Stimulated activated CD8-positive, alpha-beta memory T cell treated with anti-CD3 and anti-CD28 coated beads, Interleukin-15, amount 100 ng/mL, for 4 hours (primary cell): ENCODE measurements at regions not wholly inside any gene's neighbourhood (a gene's known extent, or its start where the extent isn't known, plus 50 kb on each side); places are given as distances from the start of the nearest gene placed in this dataset.

Experiments used
- DNase-seq, 2 donors: peaks; one replicate each; pipeline ENCODE4 v3.0.0-alpha.2; 2020; ENCODE audit warnings: low read depth in 2 of 2

DNA sequence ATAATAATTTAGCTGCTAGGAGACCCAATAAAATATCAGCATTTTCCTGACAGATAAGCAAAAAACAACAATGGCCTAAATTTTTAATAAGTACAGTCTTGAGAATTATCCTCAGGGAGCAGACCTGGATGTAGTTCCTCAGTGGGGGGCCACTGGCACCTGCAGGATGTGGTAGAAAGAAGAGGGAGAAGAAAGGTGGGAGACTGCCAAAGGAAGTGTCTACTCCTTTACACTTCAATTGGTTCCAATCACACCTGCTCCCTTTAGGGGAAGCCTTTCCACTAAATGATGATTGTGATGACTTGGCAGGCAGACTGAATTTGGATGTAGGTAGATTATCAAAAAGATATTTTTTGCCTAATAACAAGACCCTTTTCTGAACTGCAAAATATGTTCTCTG, 353.0 kb upstream of the SATB1 start:
- no peak for DNase-seq

GRCh38 chr3:18775501-18775900, 350.4 kb upstream of the SATB1 start:
- DNase-seq, result no peak

- DNase-seq, result no peak
Observed at GRCh38 chr3:18774319-18775088, 349.4 kb upstream of the SATB1 start.

GRCh38 chr3:18772699-18773305, 347.7 kb upstream of the SATB1 start:
- DNase-seq, result no peak

DNA sequence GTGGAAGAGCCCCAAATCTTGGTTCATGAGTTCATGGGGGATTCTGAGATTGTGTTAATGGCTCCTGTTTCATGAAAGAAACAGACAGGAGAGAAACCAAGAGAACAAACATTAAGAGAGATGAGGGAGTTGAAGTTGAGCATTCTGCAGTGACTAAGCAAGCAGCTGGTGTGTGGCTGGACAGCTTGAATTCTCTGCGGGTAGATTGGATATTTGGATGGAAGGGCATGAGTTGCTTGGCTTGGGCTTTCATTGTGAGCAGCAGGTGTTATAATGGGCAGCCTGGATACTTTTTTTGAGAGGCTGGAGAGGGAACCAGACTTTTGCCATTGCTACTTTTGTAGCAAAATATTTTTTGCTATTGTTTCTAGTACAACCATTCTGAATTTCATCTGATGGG, 346.8 kb upstream of the SATB1 start:
- DNase-seq, result no peak

DNA sequence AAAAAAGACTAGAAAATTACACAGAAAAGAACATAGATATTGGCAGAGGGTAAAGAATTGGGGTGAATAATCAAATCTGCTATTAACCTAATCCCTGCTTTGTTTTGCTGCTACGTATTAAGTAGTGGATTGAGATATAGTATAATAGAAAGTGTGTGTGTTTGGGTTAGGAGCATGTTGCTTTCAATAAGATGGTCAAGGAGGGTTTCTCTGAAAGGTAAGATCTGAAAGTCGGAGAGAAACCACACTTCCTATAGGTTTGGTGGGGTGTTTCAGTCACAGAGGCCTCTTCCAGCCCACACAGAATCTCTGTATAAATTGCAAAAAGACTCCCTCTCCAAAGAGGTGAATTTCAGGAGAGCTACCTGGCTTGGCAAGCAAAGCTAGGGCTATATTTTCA, 345.7 kb upstream of the SATB1 start:
- no peak for DNase-seq

GRCh38 chr3:18767756-18768303, 342.7 kb upstream of the SATB1 start:
- no peak for DNase-seq

GRCh38 chr3:18766974-18767373, 341.8 kb upstream of the SATB1 start:
- no peak for DNase-seq

DNA sequence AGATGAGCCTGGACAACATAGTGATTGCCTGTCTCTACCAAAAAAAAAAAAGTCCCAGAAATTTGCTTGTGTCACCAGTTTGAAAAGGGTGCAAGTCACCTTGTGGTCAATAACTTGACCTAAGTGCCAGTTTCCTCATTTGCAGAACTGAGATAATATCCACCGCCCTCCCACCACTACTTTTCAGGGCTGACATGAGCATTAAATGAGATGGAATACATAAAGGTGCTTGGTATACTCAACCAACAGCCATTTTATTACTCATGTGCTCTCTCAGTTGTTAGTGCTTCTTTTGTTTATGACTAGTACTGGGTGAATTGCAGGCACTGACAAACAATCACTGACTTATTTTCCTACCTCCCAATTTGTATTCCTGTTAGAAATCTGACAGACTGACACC, 340.5 kb upstream of the SATB1 start:
- no peak for DNase-seq

GRCh38 chr3:18765161-18765560, 340.0 kb upstream of the SATB1 start:
- DNase-seq, result no peak

- DNase-seq, result no peak
Observed at GRCh38 chr3:18761530-18761929, 336.4 kb upstream of the SATB1 start.

DNA sequence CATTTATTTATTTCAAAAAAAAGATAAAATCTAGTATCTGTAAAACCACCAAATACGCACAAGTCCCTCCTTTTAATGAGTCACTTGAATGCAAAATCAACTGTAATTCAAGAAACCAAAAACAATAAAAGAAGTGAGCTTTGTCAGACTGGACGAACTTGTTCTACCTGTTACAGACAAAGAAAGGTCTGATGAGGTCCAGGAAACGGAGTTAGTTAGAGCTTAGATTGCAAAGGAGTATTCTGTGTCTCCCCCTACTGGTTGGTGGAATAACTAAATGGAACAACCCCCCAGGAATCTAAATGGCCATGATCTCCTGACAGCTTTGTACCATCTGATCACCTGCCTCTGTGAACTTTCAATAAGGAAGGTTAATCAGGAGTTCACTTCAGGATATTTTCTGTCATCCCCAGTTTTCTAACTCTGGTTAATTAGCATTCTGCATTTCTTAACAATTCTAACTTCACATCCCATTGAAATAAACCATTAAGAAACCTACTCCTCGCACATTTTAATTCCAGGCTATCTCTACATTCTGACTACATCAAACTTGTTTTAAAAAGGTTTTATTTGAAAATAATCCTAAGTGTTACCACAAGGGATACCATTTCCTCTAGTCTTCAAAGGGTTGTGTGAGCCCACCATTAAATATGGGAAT, 333.0 kb upstream of the SATB1 start:
- no peak for DNase-seq

DNA sequence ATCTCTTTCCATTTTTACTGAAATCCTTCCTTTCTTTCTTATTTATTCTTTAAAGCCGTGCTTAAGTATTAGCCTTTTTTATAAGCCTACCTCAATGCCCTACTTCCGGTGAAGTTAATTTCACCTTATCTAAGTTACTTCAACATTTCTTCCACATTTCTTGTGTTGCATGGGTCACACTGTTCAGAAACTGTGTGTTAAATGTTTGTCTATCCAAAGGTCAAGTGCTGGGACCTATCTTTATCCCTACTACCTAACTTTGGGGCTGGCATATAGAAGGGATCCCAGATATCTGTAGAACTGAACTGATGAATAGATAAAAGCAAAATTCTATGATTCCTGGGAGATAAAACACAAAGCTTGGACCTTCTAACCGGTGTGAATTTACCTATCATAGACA, 332.3 kb upstream of the SATB1 start:
- no peak for DNase-seq

GRCh38 chr3:18752273-18752934, 327.3 kb upstream of the SATB1 start:
- DNase-seq, result no peak

- no peak for DNase-seq
Observed at GRCh38 chr3:18751514-18751913, 326.4 kb upstream of the SATB1 start.

GRCh38 chr3:18747383-18747782, 322.2 kb upstream of the SATB1 start:
- DNase-seq, result no peak

- DNase-seq, result no peak
Observed at GRCh38 chr3:18745472-18745871, 320.3 kb upstream of the SATB1 start.

- no peak for DNase-seq
Observed at GRCh38 chr3:18744472-18744871, 319.3 kb upstream of the SATB1 start.

DNA sequence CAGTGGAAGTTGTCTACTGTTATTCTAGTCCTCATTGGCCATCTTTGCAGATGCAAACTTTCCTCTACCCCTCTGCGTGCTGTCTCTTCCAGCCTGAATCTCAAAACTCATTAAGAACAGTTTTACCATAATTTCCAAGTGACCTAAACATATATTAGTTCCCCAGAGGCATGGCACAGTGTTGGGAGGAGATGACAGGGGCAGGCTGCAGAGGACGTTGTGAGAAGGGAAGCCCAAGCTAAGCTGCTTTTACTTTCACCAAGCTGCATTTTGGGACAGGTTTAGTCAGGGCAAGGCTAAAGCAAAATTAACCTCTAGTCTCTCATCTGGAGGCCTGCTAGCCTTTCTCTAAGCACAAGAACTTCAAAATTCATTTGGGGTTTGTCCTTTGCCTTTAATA, 318.6 kb upstream of the SATB1 start:
- DNase-seq, result no peak

- peak; percentile 31 to 46 for DNase-seq
Observed at GRCh38 chr3:18740631-18741583, 315.8 kb upstream of the SATB1 start.

DNA sequence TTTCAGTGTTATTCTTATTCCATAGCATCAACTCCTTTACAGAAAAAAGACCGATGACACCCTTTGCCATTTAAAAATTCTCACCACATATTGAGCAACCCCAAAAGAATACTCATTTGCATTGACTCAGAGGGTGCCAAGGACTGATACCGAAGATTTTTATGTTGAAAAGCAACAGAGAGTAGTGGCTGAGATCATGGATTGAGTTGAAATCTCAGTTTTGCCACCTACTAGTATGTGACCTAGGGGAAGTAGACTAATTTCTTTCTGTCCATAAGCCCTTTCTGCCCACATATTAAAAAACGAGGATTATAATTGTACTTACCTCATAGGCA, 313.9 kb upstream of the SATB1 start:
- DNase-seq, result no peak
